HEK293 (cell line): ENCODE measurements at regions not wholly inside any gene's neighbourhood (a gene's known extent, or its start where the extent isn't known, plus 50 kb on each side); places are given as distances from the start of the nearest gene placed in this dataset.

Experiments
- HOXC10 ChIP-seq: sonication (generic); formaldehyde crosslinking; IDR thresholded peaks from 2 replicates; pipeline ENCODE4 v1.8.1; 2023; ENCODE audit warnings: mild to moderate bottlenecking, missing genetic modification reagents
- MZF1 ChIP-seq: fragments of 450-650 bp; formaldehyde crosslinking; IDR thresholded peaks from 2 replicates; pipeline ENCODE4 v1.5.1; 2017; ENCODE audit warnings: missing biosample characterization, missing genetic modification characterization, borderline replicate concordance
- ZBTB21 ChIP-seq: fragments of 450-650 bp; formaldehyde crosslinking; IDR thresholded peaks from 2 replicates; pipeline ENCODE4 v1.5.1; 2017; ENCODE audit warnings: missing biosample characterization, missing genetic modification characterization
- ZNF121 ChIP-seq: fragments of 450-650 bp; formaldehyde crosslinking; IDR thresholded peaks from 2 replicates; pipeline ENCODE4 v1.5.1; 2016; ENCODE audit warnings: missing biosample characterization, missing genetic modification characterization
- ZNF132 ChIP-seq: fragments of 450-650 bp; formaldehyde crosslinking; IDR thresholded peaks from 2 replicates; pipeline ENCODE4 v1.5.1; 2017; ENCODE audit warnings: missing biosample characterization, missing genetic modification characterization, borderline replicate concordance
- ZNF184 ChIP-seq: fragments of 450-650 bp; IDR thresholded peaks from 2 replicates; pipeline ENCODE4 v1.5.1; 2018; ENCODE audit warnings: missing biosample characterization, mild to moderate bottlenecking, missing genetic modification characterization
- ZNF24 ChIP-seq: fragments of 450-650 bp; formaldehyde crosslinking; IDR thresholded peaks from 2 replicates; pipeline ENCODE4 v1.5.1; 2016; ENCODE audit warnings: missing biosample characterization, missing genetic modification characterization
- ZNF292 ChIP-seq: fragments of 450-650 bp; formaldehyde crosslinking; IDR thresholded peaks from 2 replicates; pipeline ENCODE4 v1.5.1; 2016; ENCODE audit warnings: low read depth, missing biosample characterization, missing genetic modification characterization, borderline replicate concordance
- ZNF335 ChIP-seq: fragments of 450-650 bp; formaldehyde crosslinking; conservative IDR thresholded peaks from 2 replicates; pipeline ENCODE4 v1.5.1; 2016; ENCODE audit warnings: missing biosample characterization, missing genetic modification characterization
- ZNF548 ChIP-seq: fragments of 450-650 bp; formaldehyde crosslinking; IDR thresholded peaks from 2 replicates; pipeline ENCODE4 v1.5.1; 2016; ENCODE audit warnings: missing biosample characterization, missing genetic modification characterization
- TF ChIP-seq, protein P1 (sequence below): fragments of 450-650 bp; formaldehyde crosslinking; IDR thresholded peaks from 2 replicates; pipeline ENCODE4 v1.5.1; 2016; ENCODE audit warnings: missing biosample characterization, missing genetic modification characterization
- TF ChIP-seq, protein P2 (sequence below): fragments of 450-650 bp; formaldehyde crosslinking; IDR thresholded peaks from 2 replicates; pipeline ENCODE4 v1.5.1; 2016; ENCODE audit warnings: missing biosample characterization, missing genetic modification characterization

DNA sequence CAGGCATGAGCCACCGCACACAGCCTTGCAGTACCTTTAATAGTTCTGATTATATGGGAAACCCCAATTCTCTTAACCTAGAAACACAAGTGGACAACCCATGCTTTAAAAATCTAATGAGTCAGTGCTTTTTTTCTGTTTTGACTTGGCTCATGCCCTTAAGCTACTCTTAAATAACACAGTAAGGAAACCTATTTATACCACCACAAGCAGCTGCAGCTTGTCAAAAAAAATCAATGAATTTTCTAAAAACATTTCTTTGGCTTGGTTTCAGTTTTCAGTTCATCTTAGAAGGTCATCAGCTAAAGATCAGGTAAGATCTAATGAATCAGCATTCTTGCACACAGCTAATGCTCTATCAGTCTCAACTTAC lies 124.1 kb upstream of the DST start:
- no peak for TF ChIP-seq ZNF184
- TF ChIP-seq, protein P1, sequence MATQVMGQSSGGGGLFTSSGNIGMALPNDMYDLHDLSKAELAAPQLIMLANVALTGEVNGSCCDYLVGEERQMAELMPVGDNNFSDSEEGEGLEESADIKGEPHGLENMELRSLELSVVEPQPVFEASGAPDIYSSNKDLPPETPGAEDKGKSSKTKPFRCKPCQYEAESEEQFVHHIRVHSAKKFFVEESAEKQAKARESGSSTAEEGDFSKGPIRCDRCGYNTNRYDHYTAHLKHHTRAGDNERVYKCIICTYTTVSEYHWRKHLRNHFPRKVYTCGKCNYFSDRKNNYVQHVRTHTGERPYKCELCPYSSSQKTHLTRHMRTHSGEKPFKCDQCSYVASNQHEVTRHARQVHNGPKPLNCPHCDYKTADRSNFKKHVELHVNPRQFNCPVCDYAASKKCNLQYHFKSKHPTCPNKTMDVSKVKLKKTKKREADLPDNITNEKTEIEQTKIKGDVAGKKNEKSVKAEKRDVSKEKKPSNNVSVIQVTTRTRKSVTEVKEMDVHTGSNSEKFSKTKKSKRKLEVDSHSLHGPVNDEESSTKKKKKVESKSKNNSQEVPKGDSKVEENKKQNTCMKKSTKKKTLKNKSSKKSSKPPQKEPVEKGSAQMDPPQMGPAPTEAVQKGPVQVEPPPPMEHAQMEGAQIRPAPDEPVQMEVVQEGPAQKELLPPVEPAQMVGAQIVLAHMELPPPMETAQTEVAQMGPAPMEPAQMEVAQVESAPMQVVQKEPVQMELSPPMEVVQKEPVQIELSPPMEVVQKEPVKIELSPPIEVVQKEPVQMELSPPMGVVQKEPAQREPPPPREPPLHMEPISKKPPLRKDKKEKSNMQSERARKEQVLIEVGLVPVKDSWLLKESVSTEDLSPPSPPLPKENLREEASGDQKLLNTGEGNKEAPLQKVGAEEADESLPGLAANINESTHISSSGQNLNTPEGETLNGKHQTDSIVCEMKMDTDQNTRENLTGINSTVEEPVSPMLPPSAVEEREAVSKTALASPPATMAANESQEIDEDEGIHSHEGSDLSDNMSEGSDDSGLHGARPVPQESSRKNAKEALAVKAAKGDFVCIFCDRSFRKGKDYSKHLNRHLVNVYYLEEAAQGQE (tag by site-specific recombination) = no peak
- TF ChIP-seq ZNF292 (tag by site-specific recombination) = no peak
- no peak for TF ChIP-seq ZNF132 (tag by site-specific recombination)
- TF ChIP-seq, protein P2, sequence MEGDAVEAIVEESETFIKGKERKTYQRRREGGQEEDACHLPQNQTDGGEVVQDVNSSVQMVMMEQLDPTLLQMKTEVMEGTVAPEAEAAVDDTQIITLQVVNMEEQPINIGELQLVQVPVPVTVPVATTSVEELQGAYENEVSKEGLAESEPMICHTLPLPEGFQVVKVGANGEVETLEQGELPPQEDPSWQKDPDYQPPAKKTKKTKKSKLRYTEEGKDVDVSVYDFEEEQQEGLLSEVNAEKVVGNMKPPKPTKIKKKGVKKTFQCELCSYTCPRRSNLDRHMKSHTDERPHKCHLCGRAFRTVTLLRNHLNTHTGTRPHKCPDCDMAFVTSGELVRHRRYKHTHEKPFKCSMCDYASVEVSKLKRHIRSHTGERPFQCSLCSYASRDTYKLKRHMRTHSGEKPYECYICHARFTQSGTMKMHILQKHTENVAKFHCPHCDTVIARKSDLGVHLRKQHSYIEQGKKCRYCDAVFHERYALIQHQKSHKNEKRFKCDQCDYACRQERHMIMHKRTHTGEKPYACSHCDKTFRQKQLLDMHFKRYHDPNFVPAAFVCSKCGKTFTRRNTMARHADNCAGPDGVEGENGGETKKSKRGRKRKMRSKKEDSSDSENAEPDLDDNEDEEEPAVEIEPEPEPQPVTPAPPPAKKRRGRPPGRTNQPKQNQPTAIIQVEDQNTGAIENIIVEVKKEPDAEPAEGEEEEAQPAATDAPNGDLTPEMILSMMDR = no peak
- TF ChIP-seq ZNF548 (tag by site-specific recombination) = no peak
- no peak for TF ChIP-seq ZBTB21
- TF ChIP-seq MZF1 (tag by site-specific recombination) = no peak
- no peak for TF ChIP-seq ZNF121 (tag by site-specific recombination)
- no peak for TF ChIP-seq ZNF335 (tag by site-specific recombination)
- no peak for TF ChIP-seq HOXC10 (CRISPR knock-in tag)
- TF ChIP-seq ZNF24 (tag by site-specific recombination) = no peak
